BLaER1 treated with 17β-estradiol and CSF1 and Interleukin-3, amounts not matched to agents 10 nM and 100 nM (cell line): ENCODE measurements at regions not wholly inside any gene's neighbourhood (a gene's known extent, or its start where the extent isn't known, plus 50 kb on each side); places are given as distances from the start of the nearest gene placed in this dataset.

ENCODE experiments used
- H3K27ac ChIP-seq, 11 experiments: shearing (Covaris generic); formaldehyde crosslinking; 2 replicates each; pipeline ENCODE4 v1.8.1; 2022
- H3K27me3 ChIP-seq, 11 experiments: shearing (Covaris generic); formaldehyde crosslinking; 2 replicates each; pipeline ENCODE4 v1.8.1; 2022
- H3K36me3 ChIP-seq, 11 experiments: shearing (Covaris generic); formaldehyde crosslinking; 2 replicates each; pipeline ENCODE4 v1.8.1; 2022
- H3K4me1 ChIP-seq, 10 experiments: shearing (Covaris generic); formaldehyde crosslinking; 2 replicates each; pipeline ENCODE4 v1.8.1; 2022
- H3K4me2 ChIP-seq, 11 experiments: shearing (Covaris generic); formaldehyde crosslinking; 2 replicates each; pipeline ENCODE4 v1.8.1; 2022
- H3K4me3 ChIP-seq, 10 experiments: shearing (Covaris generic); formaldehyde crosslinking; 2 replicates each; pipeline ENCODE4 v1.8.1; 2022
- H3K9ac ChIP-seq, 11 experiments: shearing (Covaris generic); formaldehyde crosslinking; 2 replicates each; pipeline ENCODE4 v1.8.1; 2022
- H3K9me3 ChIP-seq, 11 experiments: shearing (Covaris generic); formaldehyde crosslinking; replicated peaks in 1 of 11; 2 replicates each; pipeline ENCODE4 v1.8.1; 2022
- H4K20me1 ChIP-seq, 11 experiments: shearing (Covaris generic); formaldehyde crosslinking; 2 replicates each; pipeline ENCODE4 v1.8.1; 2022
- Cebpa-rat ChIP-seq, 11 experiments: shearing (Covaris generic); IDR thresholded peaks; 2 replicates each; pipeline ENCODE4 v1.8.1; 2022

DNA sequence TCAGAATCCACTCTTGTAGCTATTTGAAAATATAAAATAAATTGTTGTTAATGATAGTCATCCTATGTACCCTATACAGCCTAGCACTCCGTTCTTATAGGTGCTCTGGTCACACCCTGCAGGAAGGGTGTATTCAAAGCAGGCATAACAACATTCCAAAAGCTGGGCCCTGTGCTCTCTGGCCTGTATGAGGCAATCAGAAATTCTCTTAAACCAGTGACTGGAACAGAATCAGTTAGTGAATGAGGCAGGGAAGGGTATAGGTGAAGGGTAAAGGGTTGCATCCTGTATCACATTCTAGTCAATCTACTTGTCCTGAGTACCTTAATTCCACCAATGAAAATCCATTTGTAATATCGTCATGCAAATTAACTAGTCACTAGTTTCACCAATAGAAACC lies 154.5 kb upstream of the ZNF217 start:
- no peak overlapping the region for H3K27ac ChIP-seq
- peaks cover 0 to 9% (median 0%) of the 10 kb centered on the region in 11 experiments; a peak in 2 of 22 replicates for H3K9me3 ChIP-seq
- TF ChIP-seq Cebpa-rat (IDR thresholded peaks at IDR 0.05), result no peak
- H3K4me1 ChIP-seq, result peaks cover 27 to 64% (median 51%) of the 10 kb centered on the region in 10 experiments
- no peak overlapping the region for H3K4me3 ChIP-seq
- no peak overlapping the region for H3K9ac ChIP-seq
- H4K20me1 ChIP-seq, result no peaks in the 10 kb centered on the region
- no peaks in the 10 kb centered on the region for H3K27me3 ChIP-seq
- H3K4me2 ChIP-seq, result peak overlapping the region in 4 of 11 experiments; percentile 0 to 59 (median 16); a peak in 3 of 22 replicates
- H3K36me3 ChIP-seq, result no peaks in the 10 kb centered on the region

DNA sequence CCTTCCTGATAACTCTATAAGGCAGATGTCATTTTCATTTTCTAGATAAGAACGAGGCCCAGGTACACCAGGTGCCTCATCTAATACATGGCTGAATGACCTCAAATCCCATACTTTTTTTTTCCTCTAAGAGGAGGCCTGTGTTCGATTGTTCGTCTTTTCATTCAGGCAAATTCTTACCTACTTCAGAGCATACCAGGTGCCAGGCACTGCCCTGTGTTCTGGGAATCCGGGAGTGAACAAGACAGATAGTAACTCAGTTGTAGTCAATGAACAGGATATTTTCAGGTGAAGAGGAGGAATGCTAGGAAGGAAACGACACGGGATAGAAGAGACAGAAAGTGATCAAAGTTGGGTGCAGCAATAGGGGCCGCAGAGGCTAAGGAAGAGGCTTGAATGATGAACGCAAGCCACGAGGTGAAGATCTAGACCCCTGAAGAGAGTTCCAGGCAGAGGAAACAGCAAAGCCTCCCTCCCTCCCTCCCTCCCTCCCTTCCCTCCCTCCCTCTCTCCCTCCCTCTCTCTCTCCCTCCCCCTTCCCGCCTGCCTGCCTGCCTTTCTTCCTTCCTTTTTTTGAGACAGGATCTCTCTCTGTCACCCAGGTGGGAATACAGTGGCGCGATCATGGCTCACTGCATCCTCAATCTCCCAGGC lies 150.1 kb upstream of the ZNF217 start:
- Histone ChIP-seq H3K36me3 (no peaks in the 10 kb centered on the region), H3K27me3 (no peaks in the 10 kb centered on the region), H3K9me3 (peaks cover 0 to 9% (median 0%) of the 10 kb centered on the region in 11 experiments; a peak in 2 of 22 replicates), H3K27ac (peak overlapping the region in 2 of 11 experiments; percentile 12 to 13; a peak in 1 of 22 replicates), H4K20me1 (no peaks in the 10 kb centered on the region), H3K4me1 (peaks cover 31 to 60% (median 45%) of the 10 kb centered on the region in 10 experiments), H3K9ac (no peak overlapping the region), H3K4me3 (no peak overlapping the region), H3K4me2 (peak overlapping the region in 1 of 11 experiments; percentile 17; a peak in 1 of 22 replicates)
- TF ChIP-seq Cebpa-rat (IDR thresholded peaks at IDR 0.05), result no peak

DNA sequence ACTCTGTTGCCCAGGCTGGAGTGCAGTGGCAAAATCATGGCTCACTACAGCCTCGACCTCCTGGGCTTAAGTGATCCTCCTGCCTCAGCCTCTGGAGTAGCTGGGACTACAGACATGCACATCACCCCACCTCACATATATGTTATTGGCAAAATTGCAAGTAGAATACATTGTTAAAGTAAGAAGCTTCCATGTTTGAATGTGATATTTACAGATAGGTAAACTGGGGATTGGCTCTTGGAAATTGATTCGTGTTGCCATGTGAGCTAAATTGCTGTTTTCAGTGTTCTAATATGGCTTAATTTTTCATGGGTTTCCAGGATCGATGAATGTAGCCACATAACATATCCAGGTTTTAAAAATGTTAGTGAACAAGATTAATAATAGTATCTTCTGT lies 149.0 kb upstream of the ZNF217 start:
- H3K9me3 ChIP-seq, result peaks cover 0 to 9% (median 0%) of the 10 kb centered on the region in 11 experiments; a peak in 2 of 22 replicates
- H3K36me3 ChIP-seq, result no peaks in the 10 kb centered on the region
- peak overlapping the region in 4 of 11 experiments; percentile 6 to 45 (median 22); a peak in 3 of 22 replicates for H3K27ac ChIP-seq
- no peak overlapping the region for H3K4me2 ChIP-seq
- H4K20me1 ChIP-seq, result no peaks in the 10 kb centered on the region
- no peak overlapping the region for H3K9ac ChIP-seq
- H3K4me1 ChIP-seq, result peaks cover 41 to 67% (median 50%) of the 10 kb centered on the region in 10 experiments
- TF ChIP-seq Cebpa-rat (IDR thresholded peaks at IDR 0.05), result no peak
- no peaks in the 10 kb centered on the region for H3K27me3 ChIP-seq
- H3K4me3 ChIP-seq, result no peak overlapping the region

DNA sequence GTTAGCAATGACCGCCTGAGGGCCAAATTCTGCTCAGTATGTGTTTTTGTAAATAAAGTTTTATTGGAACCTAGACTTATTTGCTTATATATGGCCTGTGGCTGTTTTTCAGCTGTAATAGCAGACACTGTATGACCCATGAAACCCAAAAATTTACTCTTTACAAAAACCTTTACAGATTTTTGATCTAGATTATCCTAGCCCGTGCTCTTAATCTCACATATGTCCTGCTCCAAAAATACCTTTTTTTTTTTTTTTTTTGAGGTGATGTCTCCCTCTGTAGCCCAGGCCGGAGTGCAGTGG lies 148.0 kb upstream of the ZNF217 start:
- no peak for TF ChIP-seq Cebpa-rat (IDR thresholded peaks at IDR 0.05)
- no peaks in the 10 kb centered on the region for H3K27me3 ChIP-seq
- peaks cover 51 to 77% (median 59%) of the 10 kb centered on the region in 10 experiments for H3K4me1 ChIP-seq
- H3K4me3 ChIP-seq, result no peak overlapping the region
- H4K20me1 ChIP-seq, result no peaks in the 10 kb centered on the region
- peaks cover 0 to 4% (median 0%) of the 10 kb centered on the region in 11 experiments; a peak in 2 of 22 replicates for H3K9me3 ChIP-seq
- H3K36me3 ChIP-seq, result no peaks in the 10 kb centered on the region
- peak overlapping the region; percentile 80 to 93 (median 88); a peak in 21 of 22 replicates for H3K4me2 ChIP-seq
- H3K9ac ChIP-seq, result peak overlapping the region in 6 of 11 experiments; percentile 37 to 88 (median 84); a peak in 7 of 22 replicates
- H3K27ac ChIP-seq, result peak overlapping the region; percentile 3 to 97 (median 94); a peak in 18 of 22 replicates

DNA sequence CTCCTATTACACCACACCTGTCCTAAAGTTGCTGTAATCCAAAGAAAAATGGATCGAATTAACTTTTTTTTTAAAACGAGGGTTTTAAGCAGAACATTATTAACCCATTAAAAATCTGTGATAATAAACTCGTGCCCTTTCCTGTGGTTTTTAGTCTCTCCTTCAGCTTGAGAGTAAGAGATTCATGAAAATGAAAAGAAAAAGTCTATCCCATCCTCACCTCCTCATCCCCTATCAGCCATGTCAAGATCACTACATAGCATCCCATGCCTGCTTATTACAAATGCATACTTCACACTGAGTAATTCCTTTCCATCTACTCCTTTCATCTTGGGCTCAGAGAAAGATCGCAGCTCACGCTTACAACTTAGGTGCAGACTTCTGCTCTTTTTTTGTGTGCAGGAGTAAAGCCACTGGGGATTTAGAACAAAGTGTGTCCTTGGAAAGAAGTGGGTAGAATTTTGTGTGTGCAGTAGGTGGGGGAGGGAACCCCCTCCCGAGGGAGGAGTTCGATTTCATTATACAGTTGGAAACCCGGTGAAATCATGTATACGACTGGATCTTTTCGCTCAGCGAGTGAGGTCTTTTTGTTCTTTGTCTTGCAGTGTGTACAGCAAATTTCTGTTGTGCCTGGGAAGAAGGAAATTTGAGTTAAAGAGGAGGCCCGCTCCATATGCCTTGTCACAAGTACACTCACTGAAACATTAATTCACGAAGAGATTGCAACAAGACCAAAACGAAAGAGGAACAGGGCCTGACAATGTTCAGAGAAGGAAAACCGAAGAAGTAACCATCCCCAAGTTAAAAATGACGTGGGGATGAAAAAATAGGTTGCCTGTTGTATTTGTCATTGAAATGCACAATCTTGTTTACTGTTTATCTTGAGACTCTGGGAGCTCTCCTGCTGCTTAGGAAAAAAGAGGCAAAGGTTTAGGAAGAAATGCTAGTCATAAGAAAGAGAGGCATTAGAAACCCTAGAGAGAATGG lies 146.5 kb upstream of the ZNF217 start:
- Histone ChIP-seq H3K9ac (peak overlapping the region; percentile 70 to 88 (median 85); a peak in 21 of 22 replicates), H3K4me1 (peaks cover 67 to 93% (median 72%) of the 10 kb centered on the region in 10 experiments)

DNA sequence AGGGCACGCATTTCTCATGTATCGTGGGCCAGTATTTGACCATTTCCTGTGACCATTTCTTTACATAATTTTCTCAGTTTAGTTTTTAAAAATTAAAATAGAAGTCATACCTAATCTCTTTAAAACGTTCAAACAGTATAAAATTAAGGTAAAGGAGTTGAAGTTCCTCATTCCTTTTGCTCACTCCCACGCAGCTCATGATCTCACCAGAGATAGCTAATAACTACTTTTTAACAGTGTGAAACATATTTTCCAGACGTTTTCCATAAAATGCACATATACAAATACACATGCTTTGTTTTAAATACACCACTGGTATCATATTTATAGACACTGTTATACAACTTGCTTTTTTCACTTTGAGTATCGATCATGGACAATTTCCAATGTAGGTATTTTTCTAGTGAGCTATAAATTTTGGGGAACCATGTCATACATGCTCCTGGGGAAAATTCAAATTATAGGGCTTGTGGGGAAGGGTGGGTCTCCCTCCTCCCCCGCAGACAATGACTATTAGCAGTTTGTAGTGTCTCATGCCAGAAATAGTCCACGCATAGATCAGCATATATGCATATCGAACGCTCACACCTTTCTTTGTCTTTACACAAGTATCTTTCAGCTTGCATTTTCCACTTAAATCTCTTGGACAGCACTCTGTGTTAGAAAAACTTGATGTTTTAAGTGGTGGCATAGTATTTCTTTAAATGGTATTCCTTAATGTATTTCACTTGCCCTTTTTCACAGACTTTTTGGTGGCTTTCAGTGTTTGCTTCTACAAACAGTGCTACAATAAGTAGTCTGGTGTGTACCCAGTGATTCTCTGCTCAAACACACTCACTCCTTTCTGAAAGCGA lies 145.5 kb upstream of the ZNF217 start:
- H3K9ac ChIP-seq, result peak overlapping the region; percentile 70 to 88 (median 85); a peak in 21 of 22 replicates
- H3K36me3 ChIP-seq, result no peaks in the 10 kb centered on the region

More for the DNA sequence above, 146.5 kb upstream of the ZNF217 start:
- no peaks in the 10 kb centered on the region for H3K27me3 ChIP-seq
- peak overlapping the region; percentile 62 to 97 (median 95) for H3K27ac ChIP-seq
- no peaks in the 10 kb centered on the region for H4K20me1 ChIP-seq
- H3K9me3 ChIP-seq, result no peaks in the 10 kb centered on the region
- H3K4me2 ChIP-seq, result peak overlapping the region; percentile 80 to 93 (median 88)
- H3K4me3 ChIP-seq, result peak overlapping the region; percentile 33 to 54 (median 40); a peak in 17 of 20 replicates
- peak in 1 of 11 experiments; percentile 13; a peak in 1 of 22 replicates for TF ChIP-seq Cebpa-rat (IDR thresholded peaks at IDR 0.05)
- H3K36me3 ChIP-seq, result no peaks in the 10 kb centered on the region

DNA sequence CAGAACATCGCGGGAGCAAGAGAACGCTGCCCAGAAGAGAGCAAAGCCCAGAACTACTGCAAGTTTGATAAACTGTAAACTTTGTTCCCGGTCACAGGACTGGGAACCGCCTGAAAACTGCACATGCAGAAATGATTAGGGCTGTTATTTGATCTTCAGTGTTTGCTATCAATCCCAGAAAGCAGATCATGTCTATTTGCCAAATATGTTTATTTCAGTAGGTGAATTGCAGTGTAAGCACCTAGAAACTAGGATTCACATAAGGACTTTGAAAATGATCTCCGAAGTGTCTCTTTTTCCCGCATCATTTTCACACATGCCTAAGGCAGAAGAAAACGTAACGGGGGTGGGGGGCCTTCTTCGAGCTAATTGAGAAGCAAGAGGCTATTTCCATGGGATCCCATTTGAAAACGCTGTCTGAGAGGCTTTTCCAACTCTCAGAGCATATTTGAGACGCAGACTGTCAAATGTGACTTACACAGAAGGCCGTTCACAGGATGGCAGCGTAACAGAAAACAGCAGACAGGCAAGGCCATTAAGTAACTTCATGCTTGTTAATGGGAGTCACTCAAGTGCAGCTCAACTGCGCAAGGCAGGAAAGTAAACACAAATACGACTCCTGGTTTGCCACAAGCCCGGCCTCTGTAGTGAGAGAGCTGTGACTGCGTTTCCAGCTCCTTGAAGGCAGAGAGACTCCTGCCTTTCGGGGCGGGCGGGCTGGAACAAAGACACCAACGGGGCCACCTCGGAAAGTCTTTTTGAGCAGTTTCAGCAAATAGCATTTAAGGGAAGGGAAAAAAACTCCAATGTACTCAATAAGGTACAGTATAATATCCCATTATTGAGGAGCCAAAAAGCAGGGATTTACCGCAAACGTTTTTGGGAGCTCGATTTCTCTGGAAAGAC lies 144.7 kb upstream of the ZNF217 start:
- H3K9ac ChIP-seq, result peak overlapping the region; percentile 59 to 88 (median 85); a peak in 21 of 22 replicates
- H3K27ac ChIP-seq, result peak overlapping the region; percentile 62 to 97 (median 95); a peak in 21 of 22 replicates
- H3K27me3 ChIP-seq, result no peaks in the 10 kb centered on the region
- peak in 2 of 11 experiments; percentile 17 to 23; a peak in 1 of 22 replicates for TF ChIP-seq Cebpa-rat (IDR thresholded peaks at IDR 0.05)
- H3K4me2 ChIP-seq, result peak overlapping the region; percentile 80 to 93 (median 88)
- no peaks in the 10 kb centered on the region for H4K20me1 ChIP-seq
- peaks cover 70 to 98% (median 85%) of the 10 kb centered on the region in 10 experiments for H3K4me1 ChIP-seq
- H3K36me3 ChIP-seq, result no peaks in the 10 kb centered on the region
- H3K4me3 ChIP-seq, result peak overlapping the region in 9 of 10 experiments; percentile 4 to 49 (median 36); a peak in 11 of 20 replicates
- peaks cover 0 to 9% (median 5%) of the 10 kb centered on the region in 11 experiments; a peak in 12 of 22 replicates for H3K9me3 ChIP-seq

More for the DNA sequence above, 145.5 kb upstream of the ZNF217 start:
- no peak for TF ChIP-seq Cebpa-rat (IDR thresholded peaks at IDR 0.05)
- Histone ChIP-seq H3K4me2 (peak overlapping the region; percentile 80 to 93 (median 88)), H3K4me1 (peaks cover 70 to 97% (median 79%) of the 10 kb centered on the region in 10 experiments), H3K27me3 (no peaks in the 10 kb centered on the region), H3K4me3 (peak overlapping the region in 8 of 10 experiments; percentile 21 to 54 (median 35); a peak in 12 of 20 replicates), H4K20me1 (no peaks in the 10 kb centered on the region), H3K27ac (peak overlapping the region; percentile 62 to 97 (median 95); a peak in 21 of 22 replicates), H3K9me3 (0 out of 22 replicates have a peak, but pooled peaks cover 0 to under 1% (median 0%) of the 10 kb centered on the region in 11 experiments)
